Adrenal gland (tissue), 9 donors: ENCODE measurements at regions not wholly inside any gene's neighbourhood (a gene's known extent, or its start where the extent isn't known, plus 50 kb on each side); places are given as distances from the start of the nearest gene placed in this dataset.

Experiments used
- DNase-seq, 7 donors: peaks; one replicate each; pipeline ENCODE4 v3.0.0-alpha.2; 2019 to 2020
- H3K27ac ChIP-seq, 5 donors: fragments of 200-600 bp; sonication (generic) in 4 of 5; 1 replicate in 3 of 5; 2 replicates in 2 of 5; pipeline versions ENCODE4 v1.5.1 to v1.8.0; 2016 to 2020; ENCODE audit warnings: mild to moderate bottlenecking in 1 of 5
- H3K27me3 ChIP-seq: fragments of 200-600 bp; 2 replicates; pipeline ENCODE4 v1.8.0; 2021
- H3K36me3 ChIP-seq, 2 donors: fragments of 200-600 bp; replicated peaks in 1 of 2; 1 replicate in 1 of 2; 2 replicates in 1 of 2; pipeline versions ENCODE4 v1.5.1 to v1.8.0; 2018 to 2022
- H3K4me1 ChIP-seq, 2 donors: fragments of 200-600 bp; replicated peaks in 1 of 2; 1 replicate in 1 of 2; 2 replicates in 1 of 2; pipeline versions ENCODE4 v1.5.1 to v1.8.0; 2018 to 2021
- H3K4me3 ChIP-seq, 4 donors: fragments of 200-600 bp; sonication (generic) in 3 of 4; one replicate each; pipeline ENCODE4 v1.5.1; 2016 to 2018
- H3K9me3 ChIP-seq, 3 donors: fragments of 200-600 bp; sonication (generic) in 1 of 3; replicated peaks in 1 of 3; 1 replicate in 2 of 3; 2 replicates in 1 of 3; pipeline versions ENCODE4 v1.5.1 to v1.8.0; 2016 to 2021
- CTCF ChIP-seq, 6 experiments: fragments of 450-650 bp in 4 of 6; fragments of 200-600 bp in 2 of 6; sonication (generic) in 1 of 6; IDR thresholded peaks; 1 replicate in 5 of 6; 2 replicates in 1 of 6; pipeline versions ENCODE4 v1.5.1 to v1.8.0; 2016 to 2021; ENCODE audit warnings: antibody characterized with exemption in 6 of 6, mild to moderate bottlenecking in 2 of 6, moderate library complexity in 1 of 6
- POLR2A ChIP-seq, 2 donors: fragments of 450-650 bp; IDR thresholded peaks; one replicate each; pipeline ENCODE4 v1.6.1; 2017; ENCODE audit warnings: antibody characterized with exemption in 2 of 2, mild to moderate bottlenecking in 2 of 2, moderate library complexity in 1 of 2
- WGBS, 4 donors: extraction: QIAGEN DNeasy Blood & Tissue Kit in 2 of 4; methylation state at CpG; one replicate each; pipeline versions ENCODE4 v1.1.5 to v1.1.7; 2013 to 2017; 5-methylcytosine and 5-hydroxymethylcytosine counted together
- intact Hi-C, 2 donors: fragments of 100-400 bp; cut with DNase I; formaldehyde crosslinking; loops; one replicate each; pipeline versions ENCODE4 v1.14.1 to v1.15.0; 2022 to 2023
- donor health status: healthy with polysubstance abuse.
- donor health status: Bipolar disorder and iron deficiency.
- donor health status: DM: yes; HTN: yes; CAD: no.
- donor health status: DM: no; HTN: no; CAD: no.
- donor health status: DM: no; HTN: no; CAD: no.

GRCh38 chr2:60118061-60118460, 435.4 kb downstream of the BCL11A start:
- Histone ChIP-seq H3K27me3 (no peaks in the 10 kb centered on the region), H3K4me3 (no peak overlapping the region), H3K9me3 (no peaks in the 10 kb centered on the region), H3K36me3 (no peaks in the 10 kb centered on the region), H3K4me1 (no peaks in the 10 kb centered on the region), H3K27ac (no peak overlapping the region)
- no peak for DNase-seq
- intact Hi-C loops = no loop called here
- TF ChIP-seq POLR2A (IDR thresholded peaks at IDR 0.05) (no peak), CTCF (IDR thresholded peaks at IDR 0.05) (no peak)
- WGBS, 4 donors = 45 to 61% (median 50%) methylated on average over 1 of the region's 1 CpG

GRCh38 chr2:60116161-60116875, 437.1 kb downstream of the BCL11A start:
- Histone ChIP-seq H3K27me3 (no peaks in the 10 kb centered on the region), H3K4me3 (no peak overlapping the region), H3K36me3 (no peaks in the 10 kb centered on the region), H3K4me1 (no peaks in the 10 kb centered on the region), H3K27ac (no peak overlapping the region), H3K9me3 (no peaks in the 10 kb centered on the region)
- WGBS, 4 donors = 83 to 93% (median 88%) methylated on average over 6 of the region's 6 CpGs
- intact Hi-C loops = no loop called here
- DNase-seq = no peak
- TF ChIP-seq POLR2A (IDR thresholded peaks at IDR 0.05) = no peak
- TF ChIP-seq CTCF (IDR thresholded peaks at IDR 0.05) = no peak

- H3K36me3 ChIP-seq = no peaks in the 10 kb centered on the region
- no peak overlapping the region for H3K4me3 ChIP-seq
- TF ChIP-seq CTCF (IDR thresholded peaks at IDR 0.05) (no peak), POLR2A (IDR thresholded peaks at IDR 0.05) (no peak)
- intact Hi-C loops = no loop called here
- no peaks in the 10 kb centered on the region for H3K27me3 ChIP-seq
- 78 to 88% (median 83%) methylated on average over 1 of the region's 1 CpG for WGBS, 4 donors
- no peaks in the 10 kb centered on the region for H3K9me3 ChIP-seq
- H3K4me1 ChIP-seq = no peaks in the 10 kb centered on the region
- DNase-seq = no peak
- H3K27ac ChIP-seq = no peak overlapping the region
Measured at GRCh38 chr2:60109744-60110143, 443.7 kb downstream of the BCL11A start.

GRCh38 chr2:60106836-60107529, 446.5 kb downstream of the BCL11A start:
- Histone ChIP-seq H3K9me3 (no peaks in the 10 kb centered on the region), H3K27me3 (no peaks in the 10 kb centered on the region), H3K27ac (no peak overlapping the region), H3K36me3 (no peaks in the 10 kb centered on the region), H3K4me1 (no peaks in the 10 kb centered on the region), H3K4me3 (no peak overlapping the region)
- no peak for DNase-seq
- 46 to 63% (median 48%) methylated on average over 2 of the region's 2 CpGs for WGBS, 4 donors
- intact Hi-C loops = no loop called here
- no peak for TF ChIP-seq CTCF (IDR thresholded peaks at IDR 0.05)
- TF ChIP-seq POLR2A (IDR thresholded peaks at IDR 0.05) = no peak
